Activated naive CD4-positive, alpha-beta T cell treated with anti-CD3 and anti-CD28 coated beads, Interleukin-2, amount 50 U/mL, for 16 hours (primary cell): ENCODE measurements at regions not wholly inside any gene's neighbourhood (a gene's known extent, or its start where the extent isn't known, plus 50 kb on each side); places are given as distances from the start of the nearest gene placed in this dataset.

Source experiments
- DNase-seq: peaks from one replicate; pipeline ENCODE4 v3.0.0-alpha.2; 2020

DNA sequence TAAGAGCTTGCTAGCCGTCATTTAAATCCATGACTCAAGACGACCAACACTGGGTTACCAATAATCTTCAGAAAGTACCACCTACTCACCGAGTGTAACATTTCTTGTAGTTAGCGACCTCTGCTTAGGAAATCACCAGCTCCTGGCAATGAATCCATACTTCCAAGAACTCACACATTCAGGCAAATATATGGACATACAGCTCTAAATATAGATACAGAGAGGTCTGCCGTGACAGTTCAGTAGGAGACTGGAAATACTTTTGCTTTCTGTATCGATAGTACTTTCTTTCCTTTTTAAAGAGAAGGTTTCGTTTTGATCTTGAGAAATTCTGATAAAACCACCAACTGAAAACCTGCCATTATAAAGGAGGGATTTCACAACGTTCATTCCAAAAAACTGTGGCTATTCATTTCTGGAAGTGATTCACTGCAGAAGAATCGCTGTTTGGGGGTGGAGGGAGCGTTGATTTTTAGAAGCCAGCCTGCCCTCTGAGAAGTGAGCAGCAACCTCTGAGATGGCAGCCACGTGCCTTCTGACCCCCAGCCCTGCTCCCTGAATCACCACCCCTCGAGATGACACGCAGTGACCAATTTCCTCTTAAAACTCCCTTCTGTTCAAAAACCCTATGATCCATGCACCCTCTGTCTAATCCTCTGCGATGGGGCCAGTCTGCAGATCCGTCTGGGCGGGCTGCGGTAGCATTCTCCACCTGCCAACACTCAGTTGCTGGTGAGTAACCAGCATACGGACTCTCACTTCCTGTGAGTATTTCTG is 179.0 kb upstream of the KLF14 start:
- peak; percentile 84 for DNase-seq

DNA sequence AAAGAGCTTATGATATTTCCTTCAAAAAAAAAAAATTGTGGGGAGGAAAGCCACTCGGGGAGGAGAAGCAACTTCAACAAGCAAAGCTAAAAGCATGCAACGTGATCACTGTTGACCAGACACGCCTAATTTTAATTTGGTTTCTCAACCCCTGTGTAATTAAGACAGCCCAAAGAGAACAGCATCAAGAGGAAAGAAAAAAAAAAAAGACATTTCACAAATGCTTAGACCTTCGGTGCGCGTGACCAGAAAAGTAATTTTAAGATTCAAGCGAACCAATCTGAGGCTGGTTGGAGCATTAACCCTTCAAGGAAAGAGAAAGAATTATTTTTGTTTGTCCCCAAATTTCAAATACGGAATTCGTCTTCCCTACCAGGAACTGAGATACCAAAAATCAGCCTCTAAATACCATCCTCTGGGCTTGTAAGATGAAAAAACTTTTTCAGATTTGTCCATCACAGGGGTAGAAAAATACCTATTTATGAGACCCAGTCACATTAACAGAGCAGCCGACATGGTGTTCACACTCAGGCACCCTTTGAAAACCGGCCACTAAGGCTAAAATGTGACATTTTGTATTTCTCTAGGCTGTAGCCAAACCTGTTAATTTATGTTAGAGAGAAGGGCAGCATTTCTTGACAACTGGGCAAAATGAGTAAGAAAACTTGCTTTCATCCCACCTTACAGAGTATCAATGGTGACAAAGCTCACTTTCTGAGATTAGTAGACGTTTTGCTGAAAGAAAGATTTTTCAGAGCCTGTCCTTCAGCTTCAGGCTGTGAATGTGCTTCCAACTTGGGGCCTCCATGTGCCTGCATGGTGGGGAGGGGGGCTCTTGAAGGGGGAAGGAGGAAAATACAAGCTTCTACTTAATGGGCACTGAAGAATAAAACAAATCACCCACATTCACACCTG is 179.9 kb upstream of the KLF14 start:
- DNase-seq: no peak

DNA sequence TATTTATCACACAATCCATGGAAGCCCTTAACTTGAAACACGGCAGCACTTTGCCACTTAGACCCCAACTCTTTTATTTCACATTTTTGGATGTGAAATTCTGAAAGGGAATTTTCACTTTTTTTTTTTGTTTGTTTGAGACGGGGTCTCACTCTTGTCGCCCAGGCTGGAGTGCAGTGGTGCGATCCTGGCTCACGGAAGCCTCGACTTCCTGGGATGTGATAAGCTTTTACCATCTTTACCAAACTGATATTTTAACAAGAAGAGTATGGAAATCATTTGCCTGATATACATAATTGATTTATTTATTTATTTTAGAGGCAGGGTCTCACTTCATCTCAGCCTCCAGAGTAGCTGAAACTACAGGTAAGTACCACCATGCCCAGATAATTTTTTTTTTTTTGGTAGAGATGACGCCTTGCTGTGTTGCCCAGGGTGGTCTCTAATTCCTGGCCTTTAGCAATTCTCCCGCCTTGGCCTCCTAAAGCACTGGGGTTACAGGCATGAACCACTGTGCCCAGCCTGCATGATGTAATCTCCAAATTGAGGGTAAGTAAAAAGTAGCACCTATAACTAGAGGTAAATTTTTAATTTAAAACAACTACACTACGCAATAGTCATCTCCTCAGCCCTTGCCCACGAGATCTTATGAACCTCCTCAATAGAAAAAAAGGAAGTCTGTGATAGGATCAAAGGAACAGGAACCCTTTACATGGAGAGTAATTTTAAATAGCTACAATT is 180.7 kb upstream of the KLF14 start:
- DNase-seq: no peak

DNA sequence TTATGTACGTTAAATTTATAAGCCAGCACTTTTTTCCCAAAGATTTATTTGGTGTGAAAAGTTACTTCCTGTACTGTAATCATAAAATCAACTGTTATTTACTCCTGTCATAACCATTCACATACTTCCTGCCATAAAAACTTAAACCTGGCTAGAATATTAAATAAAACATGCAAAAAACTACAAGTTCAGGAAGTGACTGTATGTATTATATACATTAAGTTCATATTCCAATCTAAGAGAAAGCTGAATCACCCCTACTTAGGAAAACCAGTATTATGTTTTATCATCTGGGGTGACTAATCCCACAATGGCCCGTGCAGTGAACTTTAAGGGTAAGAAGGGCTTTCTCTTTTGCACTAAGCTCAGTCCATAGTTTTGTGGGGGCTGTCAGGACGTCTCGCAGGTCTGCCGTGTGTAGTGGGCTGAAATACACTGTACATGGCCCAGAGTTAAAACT is 183.7 kb upstream of the KLF14 start:
- no peak for DNase-seq

DNA sequence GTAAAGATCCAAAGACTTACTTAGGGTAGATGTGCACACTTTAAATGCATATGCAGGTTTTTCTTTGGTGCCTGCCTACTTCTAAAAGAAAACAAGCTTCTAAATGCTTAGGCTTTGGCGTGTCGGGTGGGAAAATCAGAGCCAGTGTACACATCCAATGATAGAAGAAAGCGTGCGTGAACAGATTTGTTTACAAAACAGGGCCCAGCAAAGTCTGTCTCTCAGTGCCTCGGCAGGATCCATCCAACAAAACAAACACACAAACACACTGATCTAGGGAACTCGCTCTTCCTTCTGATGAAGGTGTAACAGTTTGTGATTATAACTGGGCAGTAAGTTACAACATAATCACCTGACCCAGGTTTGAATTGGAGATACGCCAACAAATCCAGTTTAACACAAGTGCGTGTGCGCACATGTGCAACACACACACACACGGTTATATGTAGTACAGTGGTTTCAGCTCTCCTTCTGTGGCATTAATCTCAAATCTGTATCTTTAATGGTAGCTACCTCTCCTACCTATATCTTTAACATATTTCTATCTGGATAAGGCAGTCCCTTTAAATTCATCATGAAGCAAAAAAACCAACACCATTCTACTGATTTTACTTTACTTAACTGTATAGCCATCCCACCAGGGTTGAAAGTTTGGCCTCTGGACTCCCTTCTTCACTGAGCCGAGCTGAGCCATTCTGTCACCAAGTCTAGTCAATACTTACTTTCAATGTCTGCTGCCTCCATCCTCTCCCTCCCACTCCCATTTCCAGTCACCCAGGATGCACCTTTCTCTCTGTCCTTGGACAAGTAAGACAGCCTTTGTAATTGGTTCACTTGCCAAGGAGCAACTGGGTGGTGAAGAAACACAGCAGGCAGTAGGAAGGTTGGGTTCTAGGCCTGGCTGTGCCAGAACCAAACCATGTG is 184.4 kb upstream of the KLF14 start:
- no peak for DNase-seq

DNA sequence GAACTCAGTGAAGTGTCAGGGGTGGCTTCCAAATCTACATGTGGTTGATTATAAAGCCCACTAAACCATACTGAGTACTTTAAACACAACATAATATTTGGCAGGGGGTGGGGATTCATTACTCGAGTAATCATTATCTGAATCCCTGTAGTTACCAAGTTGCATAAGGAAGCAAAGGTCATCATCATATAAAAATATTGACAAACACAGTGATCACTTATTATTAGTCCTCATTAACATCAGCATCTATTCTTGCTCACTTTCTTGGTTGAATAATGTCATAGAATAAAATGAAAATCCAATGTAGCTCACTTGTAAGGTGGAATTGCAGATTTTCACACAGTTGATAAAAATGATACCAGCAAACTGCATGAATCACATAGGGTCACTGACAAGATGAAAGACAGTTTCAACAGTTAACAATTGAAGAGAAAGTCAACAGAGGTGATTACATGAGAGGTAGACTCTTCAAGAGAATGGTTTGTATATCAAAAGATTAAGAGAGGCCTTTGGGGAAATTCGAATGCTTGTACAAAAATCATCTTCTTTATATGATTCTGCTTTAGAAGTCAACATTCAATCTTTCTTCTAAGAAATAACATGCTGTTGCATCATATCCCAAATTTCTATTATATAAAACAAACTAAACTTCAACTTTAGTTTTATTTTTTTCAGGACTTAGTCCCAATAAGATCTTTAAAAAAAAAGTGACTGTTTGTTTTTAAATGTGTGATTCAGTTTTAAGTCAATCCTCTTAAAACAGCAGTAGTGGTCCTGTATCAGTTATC is 185.5 kb upstream of the KLF14 start:
- no peak for DNase-seq

DNA sequence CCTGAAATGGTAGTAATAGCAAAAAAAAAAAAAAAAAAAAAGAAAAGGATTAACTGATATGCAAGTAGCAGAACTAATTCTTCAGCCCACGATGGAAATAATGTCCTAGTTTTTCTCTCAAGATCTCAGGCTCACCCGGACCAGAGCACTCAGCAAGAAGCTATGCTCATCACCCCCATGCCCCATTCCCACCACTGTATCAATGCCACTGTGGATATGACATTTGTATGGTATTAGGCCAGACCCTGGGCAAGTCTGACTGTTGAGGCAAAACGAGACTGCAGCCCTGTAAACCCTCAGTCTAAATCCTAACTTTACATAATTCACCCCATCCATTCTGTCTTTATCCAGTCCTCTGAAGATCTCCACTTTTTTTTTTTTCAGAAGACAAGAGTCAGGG is 186.1 kb upstream of the KLF14 start:
- DNase-seq: no peak

DNA sequence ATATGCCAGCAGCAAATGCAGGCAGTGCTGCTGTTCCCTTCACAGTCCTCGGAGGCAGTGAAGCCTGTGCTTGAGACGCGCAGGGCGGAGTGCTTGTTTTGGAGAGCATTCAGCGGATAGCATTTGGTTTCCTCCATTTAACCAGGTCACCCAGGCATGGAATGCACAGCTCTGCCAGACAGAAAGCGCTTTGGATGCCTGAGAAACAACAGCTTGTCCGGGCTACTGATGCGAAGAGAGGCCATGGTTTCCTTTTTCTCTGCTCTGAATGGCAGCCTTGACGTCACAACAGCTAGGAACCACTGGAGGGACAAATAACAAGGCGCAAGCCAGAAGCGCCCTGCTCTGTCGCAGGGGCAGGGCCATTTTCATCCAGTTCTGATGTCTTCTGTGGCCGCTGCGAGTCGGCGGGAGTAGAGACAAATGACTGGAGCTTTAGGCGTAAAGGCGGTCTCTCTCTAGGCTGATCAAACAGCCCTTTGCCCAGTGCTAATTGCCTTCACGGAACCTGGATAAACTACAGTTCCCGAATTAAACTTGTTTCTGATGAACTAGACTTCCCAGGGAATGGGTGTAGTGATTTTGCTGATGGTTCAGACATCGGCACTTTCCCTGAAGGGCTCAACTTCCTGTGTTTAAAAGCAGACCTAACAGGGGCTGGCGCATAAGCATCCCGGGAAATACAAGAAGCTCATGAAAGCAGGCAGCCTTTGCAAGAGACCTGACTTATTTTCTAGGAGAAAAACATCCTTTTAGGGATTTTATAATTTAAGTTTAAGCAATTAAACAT is 187.6 kb upstream of the KLF14 start:
- no peak for DNase-seq

DNA sequence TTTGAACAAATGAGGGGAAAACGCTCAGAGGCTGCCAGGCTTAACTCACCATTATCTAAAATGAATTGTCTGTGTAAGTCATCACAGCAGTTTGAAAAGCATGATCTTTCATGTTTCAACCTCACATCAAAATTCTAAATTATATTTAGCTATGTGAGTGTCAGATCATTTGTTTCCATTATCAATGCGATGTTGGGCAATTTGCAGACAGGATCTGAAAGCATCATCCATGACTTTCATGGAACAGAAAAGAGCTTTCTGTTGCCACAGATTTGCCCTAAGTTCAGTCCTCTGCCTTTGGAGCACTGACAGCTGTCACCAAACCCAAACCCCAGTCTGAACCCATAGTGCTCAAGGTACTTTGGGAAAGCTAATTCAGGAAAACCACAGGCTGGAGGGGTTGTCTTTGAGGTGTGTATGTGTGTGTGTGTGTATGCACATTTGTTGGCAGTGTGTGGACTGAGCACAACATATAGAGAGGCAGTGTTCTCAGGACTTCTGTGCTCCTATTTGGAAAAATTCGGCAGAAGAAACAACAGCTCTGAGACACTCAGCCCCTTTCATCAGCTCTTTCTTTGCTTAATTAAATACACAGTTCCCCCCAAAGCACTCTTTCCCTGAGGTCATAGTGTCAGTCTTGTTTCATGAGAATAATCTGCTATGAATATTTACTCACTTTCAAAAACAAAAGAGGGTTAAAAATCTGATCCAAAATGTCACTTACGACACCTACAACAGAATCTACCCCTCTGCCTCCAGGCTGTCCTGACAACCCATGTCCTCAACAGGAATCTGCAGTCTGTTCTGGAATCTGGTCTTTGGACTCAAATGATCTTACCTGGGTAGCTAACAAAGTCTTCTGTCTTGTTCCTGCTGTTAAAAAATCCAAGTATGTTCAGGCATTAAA is 188.5 kb upstream of the KLF14 start:
- DNase-seq: no peak

DNA sequence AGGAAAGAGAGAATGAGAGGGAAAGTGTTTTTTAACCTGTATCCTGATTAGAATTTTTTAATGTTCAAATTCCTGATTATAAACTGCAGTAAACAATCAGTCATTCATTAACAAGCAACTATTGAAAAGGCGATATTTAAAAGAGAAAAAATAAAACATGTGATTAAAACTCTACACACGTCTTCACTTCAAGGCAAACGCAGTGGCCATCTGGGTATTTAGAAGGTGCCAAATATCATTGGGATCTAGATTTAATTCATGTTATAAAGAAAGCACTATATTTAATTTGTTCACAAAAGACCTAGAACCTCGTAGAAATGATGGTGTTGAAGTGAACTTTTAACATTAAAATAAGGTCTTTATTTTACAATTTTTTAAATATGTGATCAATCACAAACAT is 189.4 kb upstream of the KLF14 start:
- DNase-seq: no peak

DNA sequence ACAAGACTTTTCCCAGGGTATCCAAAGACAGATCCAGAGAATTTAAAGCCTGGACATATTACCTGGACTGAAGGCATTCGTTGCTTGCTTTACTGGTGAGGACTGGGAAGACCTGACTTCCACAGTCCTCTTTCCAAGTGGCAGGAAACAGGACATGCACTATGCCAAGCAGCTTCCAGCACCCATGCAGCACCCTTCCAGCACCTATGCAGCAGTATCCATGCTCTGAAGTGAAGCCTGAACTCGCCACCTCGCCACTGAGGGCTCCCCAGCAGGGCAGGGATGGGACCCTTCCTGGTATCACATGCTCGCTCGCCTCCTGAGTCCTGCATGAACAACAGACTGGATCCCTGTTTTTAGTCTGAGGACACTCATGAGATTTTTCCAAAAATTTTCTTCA is 189.9 kb upstream of the KLF14 start:
- DNase-seq: no peak

DNA sequence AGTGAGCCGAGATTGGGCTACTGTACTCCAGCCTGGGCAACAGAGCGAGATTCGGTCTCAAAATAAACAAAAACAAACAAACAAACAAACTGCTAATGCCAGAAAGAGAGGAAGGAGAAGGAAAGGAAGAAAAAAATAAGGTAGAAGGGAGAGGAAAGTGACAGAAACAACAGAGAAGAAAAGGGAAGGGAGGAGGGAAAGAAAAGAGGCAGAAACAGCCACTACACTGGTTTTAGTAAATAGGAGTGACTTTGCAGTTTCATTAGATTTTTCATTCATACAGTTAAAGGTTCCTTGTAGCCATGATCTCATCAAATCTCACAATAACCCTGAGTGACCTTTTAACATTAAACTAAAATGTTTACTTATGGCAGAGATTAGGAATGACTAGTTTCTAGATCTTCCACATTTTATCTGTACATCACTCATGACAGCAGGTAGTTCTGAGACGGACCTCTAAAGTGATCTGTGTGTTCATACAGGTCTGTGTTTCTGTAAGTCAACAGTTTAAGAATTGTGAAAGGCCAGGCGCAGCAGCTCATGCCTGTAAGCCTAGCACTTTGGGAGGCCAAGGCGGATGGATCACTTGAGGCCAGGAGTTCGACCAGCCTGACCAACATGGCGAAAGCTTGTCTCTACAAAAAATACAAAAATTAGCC is 191.3 kb upstream of the KLF14 start:
- no peak for DNase-seq

DNA sequence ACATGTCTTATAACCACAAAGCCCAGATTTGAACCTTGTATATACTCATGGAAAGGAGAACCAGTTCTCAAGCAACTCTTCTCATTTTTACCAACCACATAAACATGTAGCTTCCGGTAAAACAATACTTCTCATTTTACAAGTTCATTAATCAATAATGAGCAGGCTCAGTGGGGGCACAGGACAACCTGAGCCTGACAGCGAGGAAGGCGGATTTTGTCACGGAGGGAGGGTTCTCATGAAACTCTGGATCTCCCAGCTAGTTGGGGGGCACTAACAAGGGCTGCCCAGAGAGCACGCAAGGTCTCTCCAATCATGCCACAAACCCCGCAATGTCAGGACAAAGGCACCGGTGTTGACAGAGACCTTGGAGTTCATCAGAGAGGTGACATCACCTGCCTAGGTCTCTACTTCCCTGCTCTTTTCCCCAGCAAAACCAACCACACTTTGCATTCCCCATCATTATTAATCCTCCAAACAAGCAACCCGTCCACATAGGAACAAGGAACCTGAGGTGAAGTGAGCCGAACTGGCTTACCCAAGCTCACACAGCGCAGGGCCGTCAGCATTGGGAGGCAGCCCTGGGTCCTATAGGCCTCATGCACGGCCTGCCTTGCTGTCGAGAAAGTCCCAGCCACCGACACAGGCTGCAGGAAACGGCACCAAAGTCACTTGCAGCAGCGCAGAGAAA is 192.1 kb upstream of the KLF14 start:
- no peak for DNase-seq

DNA sequence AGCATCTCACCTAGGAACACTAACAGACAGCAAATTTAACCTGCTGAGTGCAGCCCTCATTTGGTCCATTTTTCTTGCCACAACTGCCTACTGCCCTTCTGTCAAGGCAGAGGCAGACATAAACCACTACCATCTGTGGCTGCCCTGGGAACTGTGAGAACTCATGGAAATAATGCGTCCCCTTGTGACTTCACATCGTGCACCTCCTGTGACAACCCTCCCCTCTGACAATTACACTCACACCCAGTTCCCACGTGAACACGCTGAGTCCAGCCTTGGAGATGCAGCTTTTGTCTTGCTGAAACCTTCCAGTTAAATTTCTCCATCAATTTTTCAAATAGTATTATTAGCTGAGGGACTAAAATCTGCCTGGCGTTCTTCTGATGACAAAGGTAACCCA is 193.1 kb upstream of the KLF14 start:
- DNase-seq: no peak

DNA sequence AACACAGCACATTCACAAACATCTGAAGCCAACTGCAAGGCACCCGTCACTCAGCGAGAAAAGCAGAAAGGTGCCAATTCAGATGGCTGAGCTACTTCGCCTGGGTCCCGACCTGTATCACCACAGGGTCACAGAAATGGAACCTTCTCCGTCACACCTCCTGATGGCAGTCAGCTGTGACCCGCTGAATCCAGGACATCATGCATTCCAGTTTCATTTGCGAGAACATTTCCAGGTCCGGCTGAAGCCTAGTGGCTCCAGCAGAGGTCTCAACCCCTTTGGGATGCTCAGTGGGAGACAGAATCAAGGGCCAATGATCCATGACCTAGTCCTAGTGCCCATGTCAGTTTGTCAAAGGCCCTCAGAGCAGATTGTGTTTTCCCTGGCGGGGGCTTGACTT is 193.6 kb upstream of the KLF14 start:
- no peak for DNase-seq

DNA sequence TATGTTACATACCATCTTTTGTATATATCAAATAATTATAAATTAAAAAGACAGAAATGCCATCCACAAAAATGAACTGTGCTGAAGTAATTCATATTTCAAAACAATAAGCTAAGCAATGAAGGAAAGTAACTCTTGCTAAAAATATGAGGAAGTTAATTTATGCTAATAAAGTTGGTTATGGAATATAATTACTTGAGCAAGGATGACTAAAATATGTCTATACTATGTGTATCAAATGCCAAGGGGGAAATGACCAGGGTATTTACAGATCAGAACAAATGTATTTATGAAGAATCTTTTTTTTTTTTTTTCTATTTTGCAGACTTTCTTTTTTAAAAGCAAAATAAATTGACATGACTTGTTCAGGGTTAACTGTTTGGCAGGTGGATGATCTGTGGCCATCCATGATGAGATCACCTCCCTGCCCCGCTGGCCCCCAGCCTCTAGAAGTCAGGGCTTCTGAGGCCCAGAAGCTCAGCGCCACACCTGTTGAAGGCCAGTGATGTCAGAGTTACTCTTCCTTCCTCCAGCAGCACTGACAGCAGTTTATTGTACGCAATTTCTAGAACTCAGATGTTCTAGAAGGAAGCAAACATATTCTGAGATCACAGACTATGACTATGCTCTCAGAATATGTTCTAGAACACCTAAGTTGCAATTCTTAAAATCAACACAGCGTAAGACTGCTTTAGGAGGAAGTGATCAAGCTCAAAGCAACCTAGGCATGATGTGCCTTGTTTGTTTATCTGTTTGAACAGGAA is 196.1 kb upstream of the KLF14 start:
- DNase-seq: no peak

DNA sequence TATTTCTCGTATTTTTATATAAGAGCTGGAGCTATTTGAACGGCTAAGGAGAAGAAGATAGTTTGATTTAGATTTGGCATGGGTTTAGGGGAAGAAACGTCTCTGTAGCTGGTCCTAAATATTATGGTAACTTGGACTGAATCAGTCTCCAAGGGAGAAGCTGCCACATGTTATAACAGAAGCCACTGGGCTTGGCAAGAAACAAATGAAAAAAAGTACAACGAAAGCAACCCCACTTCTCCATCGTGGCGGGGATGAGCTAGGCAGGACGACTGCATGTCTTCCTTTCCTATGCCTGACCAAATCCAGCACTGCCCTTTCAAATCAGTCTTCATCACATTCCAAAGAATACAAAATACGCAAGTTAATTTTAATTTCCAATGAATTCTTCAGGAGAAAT is 196.7 kb upstream of the KLF14 start:
- no peak for DNase-seq

DNA sequence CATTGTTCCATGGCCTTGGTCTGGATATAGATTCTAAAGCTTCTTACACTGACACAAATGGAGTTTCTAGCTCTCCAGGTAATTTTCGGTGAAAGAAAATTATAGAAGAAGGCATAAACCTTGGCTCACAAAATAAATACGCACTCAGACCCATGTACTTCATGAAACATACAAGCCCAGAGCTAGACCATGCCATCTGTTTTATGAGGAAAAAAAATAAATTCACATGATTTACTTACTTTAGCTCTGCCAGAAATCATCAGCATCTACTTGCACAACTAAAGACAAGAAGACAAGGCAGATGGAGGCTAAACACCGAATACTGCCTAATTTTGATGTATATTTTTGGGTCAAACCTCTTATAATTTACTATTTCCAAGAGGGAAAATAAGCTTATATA is 197.4 kb upstream of the KLF14 start:
- no peak for DNase-seq
